ENCODE measurements at regions not wholly inside any gene's neighbourhood (a gene's known extent, or its start where the extent isn't known, plus 50 kb on each side); places are given as distances from the start of the nearest gene placed in this dataset.
"Not testable (repeated sequence)": the region's sequence is repeated elsewhere in the genome, so short reads cannot be mapped to it uniquely, and the experiment has no call there.

GRCh38 chr6:57870083-57870482 is 552.7 kb downstream of the PRIM2 start:
- DNase-seq: not testable (repeated sequence)

- DNase-seq: not testable (repeated sequence)
Observed at GRCh38 chr6:57873424-57873823, 556.0 kb downstream of the PRIM2 start.

GRCh38 chr6:57876659-57877058 is 559.2 kb downstream of the PRIM2 start:
- DNase-seq: not testable (repeated sequence)

GRCh38 chr6:57877729-57878128 is 560.3 kb downstream of the PRIM2 start:
- DNase-seq: not testable (repeated sequence)

GRCh38 chr6:57878792-57879191 is 561.4 kb downstream of the PRIM2 start:
- not testable (repeated sequence) for DNase-seq

- DNase-seq: not testable (repeated sequence)
Observed at GRCh38 chr6:57898850-57899249, 581.4 kb downstream of the PRIM2 start.

DNA sequence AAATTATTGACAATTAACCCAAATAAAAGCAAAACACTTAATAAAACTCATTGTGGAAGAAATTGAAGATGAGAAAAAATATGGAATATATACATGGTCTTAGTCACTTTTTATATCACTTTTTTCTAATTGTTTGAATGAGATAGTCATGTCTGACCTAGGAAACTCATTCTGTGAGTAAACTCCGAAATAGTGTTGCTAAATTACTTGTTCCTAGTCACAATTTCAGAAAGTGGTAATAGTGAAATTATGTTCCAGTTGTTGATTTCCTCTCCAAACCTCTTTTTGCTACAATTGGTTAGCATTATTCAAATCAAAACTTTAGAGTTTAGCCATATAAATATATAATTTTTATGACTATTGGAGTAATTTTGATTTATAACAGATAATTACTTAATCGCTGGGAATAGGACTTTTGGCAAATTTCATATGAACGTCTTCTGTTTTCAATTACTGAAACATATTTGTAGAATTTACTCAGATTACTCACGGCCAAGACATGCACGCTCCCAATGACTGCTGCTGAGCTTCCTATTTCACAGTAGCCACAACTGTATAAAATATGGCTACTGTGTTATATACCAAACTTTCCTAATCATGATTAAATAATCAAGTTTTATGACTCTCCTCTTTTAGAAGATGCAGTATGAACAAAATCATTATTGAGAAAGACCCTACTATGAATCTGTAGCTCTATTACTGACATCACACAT is 583.4 kb downstream of the PRIM2 start:
- DNase-seq: not testable (repeated sequence)

DNA sequence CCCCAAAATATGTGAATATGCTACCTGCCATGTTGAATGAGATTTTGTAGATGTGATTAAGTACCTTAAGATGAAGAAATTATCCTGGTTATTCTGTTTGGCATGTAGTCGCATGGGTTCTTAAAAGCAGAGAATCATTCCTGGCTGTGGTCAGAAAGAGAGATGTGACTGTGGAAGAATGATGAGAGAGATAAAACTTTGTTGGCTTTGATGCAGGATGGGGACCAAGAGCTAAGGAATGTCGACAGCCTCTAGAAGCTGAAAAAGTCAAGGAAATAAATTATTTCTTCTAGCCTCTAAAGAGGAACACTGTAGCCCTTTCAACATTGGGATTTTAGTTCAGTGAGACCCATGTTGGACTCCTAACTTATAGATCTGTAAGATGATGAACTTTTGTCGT is 584.0 kb downstream of the PRIM2 start:
- DNase-seq: not testable (repeated sequence)

GRCh38 chr6:57904356-57904755 is 586.9 kb downstream of the PRIM2 start:
- DNase-seq: not testable (repeated sequence)

DNA sequence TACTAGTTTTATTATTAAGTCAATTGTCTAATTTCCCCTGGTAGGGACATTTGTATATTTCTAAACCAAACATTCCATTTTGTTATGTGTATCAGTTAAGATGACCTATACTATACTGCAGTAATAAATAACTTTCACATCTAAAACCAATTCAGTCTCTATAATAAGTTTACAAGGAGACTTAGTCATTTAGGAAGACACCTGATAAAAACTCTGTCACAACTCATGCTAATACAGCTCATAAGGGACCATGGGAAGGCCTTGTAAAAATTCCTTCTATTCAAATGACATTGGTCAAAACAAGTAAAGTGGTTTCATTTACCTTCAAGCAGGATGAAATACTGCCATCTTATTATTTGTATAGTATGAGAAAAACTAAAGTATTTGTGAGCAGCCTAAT is 597.9 kb downstream of the PRIM2 start:
- DNase-seq: not testable (repeated sequence)

DNA sequence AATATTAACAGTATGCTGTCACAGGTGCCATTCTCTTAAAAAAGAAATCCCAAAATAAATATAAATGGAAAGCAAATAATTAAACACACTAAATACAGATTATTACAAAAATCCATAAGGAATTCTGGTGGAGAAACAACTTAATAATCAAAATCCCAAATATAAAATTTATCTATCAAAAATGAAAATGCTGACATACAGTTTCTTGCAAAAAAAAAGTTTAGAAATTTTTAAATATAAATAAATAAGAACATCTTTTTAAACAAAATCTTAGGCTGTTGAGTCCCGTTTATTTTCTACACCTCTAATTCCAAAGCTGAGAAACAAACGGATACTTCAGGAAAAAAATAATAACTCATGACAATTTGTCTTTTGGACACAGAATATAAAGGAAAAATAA is 625.5 kb downstream of the PRIM2 start:
- not testable (repeated sequence) for DNase-seq

DNA sequence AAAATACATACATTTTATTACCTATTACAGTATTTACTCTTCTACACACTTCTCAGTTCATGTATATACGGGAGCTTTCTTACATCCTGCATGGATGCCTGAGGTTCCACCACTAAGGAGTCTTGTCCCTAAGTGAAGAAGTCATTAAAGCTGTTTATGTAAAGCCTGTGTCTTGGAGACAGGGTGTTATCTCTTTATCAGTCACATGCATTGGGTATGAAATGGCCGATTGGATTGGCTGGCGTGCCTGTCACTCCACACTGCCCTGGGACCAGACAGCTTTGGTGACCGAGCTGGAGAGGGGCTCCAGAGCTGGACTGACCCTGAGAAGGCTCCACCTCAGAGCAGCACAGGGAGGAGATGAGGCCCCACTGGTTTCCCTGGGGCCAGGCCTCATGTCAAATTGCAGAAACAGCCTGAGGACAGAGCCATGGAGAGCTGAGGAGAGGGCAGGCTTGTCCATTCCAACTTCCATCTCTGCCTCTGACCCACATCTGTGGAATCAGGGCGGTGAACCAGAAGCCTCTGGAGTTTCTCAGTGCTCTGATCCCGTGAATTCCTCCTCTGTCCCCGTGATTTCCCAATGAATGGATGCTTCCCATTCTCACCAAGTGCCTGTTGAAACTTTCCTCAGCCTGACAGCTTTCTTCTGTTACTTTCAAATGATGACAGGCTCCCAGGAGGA is 628.8 kb downstream of the PRIM2 start:
- not testable (repeated sequence) for DNase-seq

DNA sequence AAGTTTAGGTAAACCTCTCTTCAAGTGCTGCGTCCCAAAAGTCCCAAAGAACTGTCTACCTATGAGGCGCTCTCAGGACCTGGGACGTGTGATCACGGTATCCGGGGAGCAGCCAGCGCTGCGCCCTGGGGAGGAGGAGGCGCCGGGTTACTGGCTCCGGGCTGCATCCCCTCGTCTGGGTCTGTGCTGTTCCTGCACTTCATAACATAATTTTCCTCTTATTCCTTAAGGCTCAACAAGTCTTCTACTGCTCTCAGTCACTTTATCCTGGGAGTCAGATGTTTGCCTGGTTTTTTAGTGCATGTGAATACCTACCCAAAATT is 629.3 kb downstream of the PRIM2 start:
- DNase-seq: not testable (repeated sequence)

- DNase-seq: not testable (repeated sequence)
Observed at GRCh38 chr6:57948481-57948880, 631.1 kb downstream of the PRIM2 start.

- not testable (repeated sequence) for DNase-seq
Observed at GRCh38 chr6:57950430-57950829, 633.0 kb downstream of the PRIM2 start.

DNA sequence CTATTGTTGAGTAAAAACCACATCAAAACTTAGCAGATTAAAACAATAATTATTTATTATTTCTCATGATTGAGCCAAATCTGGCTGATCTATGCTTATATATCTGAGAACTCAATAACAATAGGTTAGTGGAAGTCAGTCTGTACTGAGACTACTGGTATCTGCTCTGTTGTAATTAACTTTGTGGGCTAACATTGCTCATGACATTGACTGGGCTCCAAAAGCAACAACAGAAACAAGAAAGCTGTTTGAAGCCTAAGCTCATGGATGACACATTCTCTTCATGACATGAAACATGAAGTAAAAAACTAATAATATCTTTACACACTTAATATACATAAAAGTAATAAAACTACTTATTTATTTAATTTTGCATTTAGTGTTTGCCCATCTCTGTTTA is 649.3 kb downstream of the PRIM2 start:
- not testable (repeated sequence) for DNase-seq

- not testable (repeated sequence) for DNase-seq
Observed at GRCh38 chr6:57971956-57972355, 654.5 kb downstream of the PRIM2 start.

- no peak for DNase-seq
Observed at GRCh38 chr6:57974653-57975052, 657.2 kb downstream of the PRIM2 start.

DNA sequence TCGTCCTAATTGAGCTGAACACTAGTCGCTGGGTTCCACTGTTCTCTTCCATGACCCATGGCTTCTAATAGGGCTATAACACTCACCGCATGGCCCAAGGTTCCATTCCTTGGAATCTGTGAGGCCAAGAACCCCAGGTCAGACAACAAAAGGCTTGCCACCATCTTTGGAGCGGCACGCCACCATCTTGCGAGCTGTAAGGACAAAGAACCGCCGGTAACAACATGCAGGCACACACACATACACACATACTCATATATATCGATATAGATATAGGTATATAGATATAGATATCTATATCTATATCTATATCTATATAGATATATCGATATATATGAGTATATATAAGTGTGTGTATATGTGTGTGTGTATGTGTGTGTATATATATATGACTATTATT is 657.7 kb downstream of the PRIM2 start:
- not testable (repeated sequence) for DNase-seq

DNA sequence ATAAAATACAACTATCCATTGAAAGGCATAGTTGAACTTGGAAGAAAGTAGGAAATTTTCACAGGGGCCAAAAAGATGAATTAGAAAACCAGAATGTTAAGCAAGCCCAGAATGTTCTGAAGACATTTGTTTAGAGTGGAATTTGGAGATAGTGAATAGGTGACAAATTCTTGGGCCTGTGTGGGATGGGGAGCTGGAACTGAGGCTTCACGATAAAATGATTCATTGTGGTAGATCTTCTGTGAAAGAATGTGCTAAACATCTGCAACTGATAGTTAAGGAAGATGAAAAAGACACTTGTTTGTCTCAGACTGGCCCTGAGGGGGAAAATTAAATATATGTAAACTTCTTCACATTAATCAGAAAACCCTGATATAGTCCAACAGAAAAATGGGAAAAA is 658.9 kb downstream of the PRIM2 start:
- not testable (repeated sequence) for DNase-seq

DNA sequence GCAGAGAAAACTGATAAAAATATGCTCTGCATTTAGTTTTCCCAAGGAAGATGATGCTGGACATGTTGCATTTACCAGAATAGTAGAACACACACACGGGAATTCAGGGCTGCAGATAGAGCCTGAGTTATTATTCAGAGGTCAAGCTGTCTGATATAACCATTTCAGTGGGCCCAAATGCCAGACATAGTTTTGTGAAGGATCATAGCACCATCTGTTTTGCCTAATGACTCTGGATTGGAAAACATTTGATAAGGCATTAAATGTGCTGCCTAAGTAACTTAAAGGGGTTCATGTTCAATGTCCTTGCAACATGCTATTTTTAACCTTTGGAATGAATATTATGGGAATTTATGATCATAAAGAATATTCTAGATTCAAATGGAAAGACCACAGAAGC is 666.2 kb downstream of the PRIM2 start:
- DNase-seq: not testable (repeated sequence)

GRCh38 chr6:57984575-57984974 is 667.1 kb downstream of the PRIM2 start:
- DNase-seq: not testable (repeated sequence)

DNA sequence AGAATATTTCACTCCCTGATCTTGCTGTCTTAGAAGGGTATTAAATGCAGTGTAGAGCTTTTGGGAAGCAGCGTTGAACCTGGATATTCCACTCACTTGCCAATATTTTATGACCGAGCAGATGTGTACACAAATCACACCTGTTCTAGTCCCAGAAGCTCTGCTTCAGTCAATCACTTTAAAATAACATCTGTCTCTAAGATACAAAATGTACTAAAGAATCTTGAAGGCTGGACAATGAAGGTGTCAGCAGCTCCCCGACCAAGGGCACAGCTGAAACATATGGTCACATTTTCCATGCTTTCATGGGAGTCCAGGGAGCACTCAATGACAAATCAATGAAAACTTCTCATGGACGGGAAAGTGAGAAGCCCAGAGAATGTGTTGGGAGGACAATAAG is 668.3 kb downstream of the PRIM2 start:
- DNase-seq: not testable (repeated sequence)

- DNase-seq: not testable (repeated sequence)
Observed at GRCh38 chr6:57986584-57986983, 669.2 kb downstream of the PRIM2 start.
